SK-N-MC (cell line): ENCODE measurements at regions not wholly inside any gene's neighbourhood (a gene's known extent, or its start where the extent isn't known, plus 50 kb on each side); places are given as distances from the start of the nearest gene placed in this dataset.

Experiments used
- EZH2 ChIP-seq: fragments of 200-600 bp; sonication (generic); IDR thresholded peaks from one replicate; pipeline ENCODE4 v1.6.1; 2017; ENCODE audit warnings: antibody characterized with exemption
- FOXP2 ChIP-seq: optimal IDR thresholded peaks from 2 replicates; pipeline ENCODE3; 2011; ENCODE audit warnings: mild to moderate bottlenecking, moderate library complexity; ENCODE audit not compliant: insufficient read depth; ENCODE audit errors: extremely low read length, control extremely low read depth
- POLR2AphosphoS5 ChIP-seq: IDR thresholded peaks from 2 replicates; pipeline ENCODE4 v1.6.1; 2012; ENCODE audit warnings: mild to moderate bottlenecking, low read depth, low read length, borderline replicate concordance

GRCh38 chrX:122248681-122249080, 935.4 kb upstream of the GRIA3 start:
- TF ChIP-seq EZH2, result no peak
- TF ChIP-seq POLR2AphosphoS5, result no peak
- TF ChIP-seq FOXP2, result no peak
